Superior temporal gyrus (tissue), 1 donor: ENCODE measurements at regions not wholly inside any gene's neighbourhood (a gene's known extent, or its start where the extent isn't known, plus 50 kb on each side); places are given as distances from the start of the nearest gene placed in this dataset.
"Not testable (repeated sequence)": the region's sequence is repeated elsewhere in the genome, so short reads cannot be mapped to it uniquely, and the experiment has no call there.

Experiments used
- DNase-seq: peaks from one replicate; pipeline ENCODE4 v3.0.0-alpha.2; 2016; ENCODE audit errors: extremely low spot score

- not testable (repeated sequence) for DNase-seq
Observed at GRCh38 chr16:72729552-72729951, 318.4 kb downstream of the ZFHX3 start.

GRCh38 chr16:72728516-72728915 is 319.4 kb downstream of the ZFHX3 start:
- no peak for DNase-seq

GRCh38 chr16:72727565-72727964 is 320.4 kb downstream of the ZFHX3 start:
- no peak for DNase-seq

GRCh38 chr16:72725643-72726042 is 322.3 kb downstream of the ZFHX3 start:
- no peak for DNase-seq

GRCh38 chr16:72723781-72724180 is 324.1 kb downstream of the ZFHX3 start:
- no peak for DNase-seq

GRCh38 chr16:72722552-72722951 is 325.4 kb downstream of the ZFHX3 start:
- DNase-seq: no peak

- no peak for DNase-seq
Observed at GRCh38 chr16:72721981-72722380, 325.9 kb downstream of the ZFHX3 start.

GRCh38 chr16:72715267-72715666 is 332.7 kb downstream of the ZFHX3 start:
- peak; percentile 32 for DNase-seq

GRCh38 chr16:72711823-72712222 is 336.1 kb downstream of the ZFHX3 start:
- no peak for DNase-seq

GRCh38 chr16:72705801-72706200 is 342.1 kb downstream of the ZFHX3 start:
- DNase-seq: no peak

- no peak for DNase-seq
Observed at GRCh38 chr16:72704746-72705372, 343.1 kb downstream of the ZFHX3 start.

- DNase-seq: no peak
Observed at GRCh38 chr16:72689851-72690250, 358.1 kb downstream of the ZFHX3 start.

GRCh38 chr16:72680732-72681131 is 367.2 kb downstream of the ZFHX3 start:
- DNase-seq: no peak

GRCh38 chr16:72679856-72680255 is 368.1 kb downstream of the ZFHX3 start:
- DNase-seq: no peak

- DNase-seq: no peak
Observed at GRCh38 chr16:72677662-72678447, 370.1 kb downstream of the ZFHX3 start.

GRCh38 chr16:72673118-72673517 is 374.8 kb downstream of the ZFHX3 start:
- no peak for DNase-seq

- no peak for DNase-seq
Observed at GRCh38 chr16:72666267-72666666, 381.7 kb downstream of the ZFHX3 start.

- DNase-seq: no peak
Observed at GRCh38 chr16:72665701-72666100, 382.2 kb downstream of the ZFHX3 start.

- DNase-seq: peak; percentile 99
Observed at GRCh38 chr16:72664509-72665408, 383.2 kb downstream of the ZFHX3 start.

- no peak for DNase-seq
Observed at GRCh38 chr16:72664056-72664508, 383.8 kb downstream of the ZFHX3 start.

- no peak for DNase-seq
Observed at GRCh38 chr16:72658888-72659717, 388.8 kb downstream of the ZFHX3 start.
